A673 (cell line): ENCODE measurements at regions not wholly inside any gene's neighbourhood (a gene's known extent, or its start where the extent isn't known, plus 50 kb on each side); places are given as distances from the start of the nearest gene placed in this dataset.

Experiments used
- BruUV-seq: library from RNA; stranded (reverse); fragments of 400-500 nt; replicated peaks from 2 replicates; lab custom pipeline; 2021; lab: Mats Ljungman, UMichigan
- CTCF ChIA-PET: fragments of 300-600 bp; sonication (Branson Sonifier 250); formaldehyde crosslinking; loops from one replicate; lab custom pipeline; 2022; ENCODE audit warnings: antibody characterized with exemption; lab: Charles Lee
- POLR2A ChIA-PET: fragments of 300-600 bp; sonication (Branson Sonifier 250); formaldehyde crosslinking; loops from one replicate; lab custom pipeline; 2022; ENCODE audit warnings: antibody characterized with exemption; ENCODE audit not compliant: low non-redundant PET; lab: Charles Lee
- DNase-seq: peaks from one replicate; pipeline ENCODE4 v3.0.0-alpha.2; 2015; ENCODE audit warnings: low spot score
- H3K27ac ChIP-seq: fragments of 200-600 bp; sonication (generic); 2 replicates; pipeline ENCODE4 v1.5.1; 2016; ENCODE audit warnings: mixed run types, low read depth, mild to moderate bottlenecking, mixed read lengths, antibody characterized with exemption, low read length; ENCODE audit not compliant: poor library complexity, severe bottlenecking
- H3K27me3 ChIP-seq: fragments of 200-600 bp; sonication (generic); replicated peaks from 2 replicates; pipeline ENCODE4 v1.6.1; 2017; ENCODE audit warnings: mixed run types, low read depth, mild to moderate bottlenecking, mixed read lengths, antibody characterized with exemption, low read length; ENCODE audit not compliant: insufficient read depth, poor library complexity
- H3K36me3 ChIP-seq: fragments of 200-600 bp; sonication (generic); 2 replicates; pipeline ENCODE4 v1.6.1; 2016; ENCODE audit warnings: mixed run types, mild to moderate bottlenecking, mixed read lengths, antibody characterized with exemption, low read length; ENCODE audit not compliant: insufficient read depth, poor library complexity, severe bottlenecking
- H3K4me1 ChIP-seq: fragments of 200-600 bp; sonication (generic); 2 replicates; pipeline ENCODE4 v1.6.1; 2017; ENCODE audit warnings: mixed run types, mild to moderate bottlenecking, mixed read lengths, antibody characterized with exemption, low read length; ENCODE audit not compliant: insufficient read depth, poor library complexity, severe bottlenecking
- H3K4me3 ChIP-seq: fragments of 200-600 bp; sonication (generic); 2 replicates; pipeline ENCODE4 v1.5.1; 2016; ENCODE audit warnings: low read depth, mixed run types, mild to moderate bottlenecking, mixed read lengths, low read length; ENCODE audit not compliant: poor library complexity, severe bottlenecking
- H3K9me3 ChIP-seq: fragments of 200-600 bp; sonication (generic); 2 replicates; pipeline ENCODE4 v1.6.1; 2016; ENCODE audit warnings: mixed run types, low read depth, mild to moderate bottlenecking, mixed read lengths, antibody characterized with exemption, low read length; ENCODE audit not compliant: poor library complexity, severe bottlenecking
- EZH2 ChIP-seq: fragments of 200-600 bp; sonication (generic); IDR thresholded peaks from 2 replicates; pipeline ENCODE4 v1.6.1; 2017; ENCODE audit warnings: borderline replicate concordance, low read depth, mild to moderate bottlenecking, mixed read lengths, antibody characterized with exemption, low read length; ENCODE audit not compliant: poor library complexity, severe bottlenecking
- intact Hi-C: fragments of 100-400 bp; cut with micrococcal nuclease; formaldehyde crosslinking; loops from one replicate; pipeline ENCODE4 v1.10.0; 2022; ENCODE audit not compliant: unreplicated experiment
- TF ChIP-seq, protein P1 (sequence below): fragments of 300-800, 200-600 bp; sonication (generic); conservative IDR thresholded peaks from 2 replicates; pipeline ENCODE4 v1.5.1; 2017; ENCODE audit warnings: low read depth, mild to moderate bottlenecking, antibody characterized with exemption, low read length, moderate library complexity, mixed read lengths

DNA sequence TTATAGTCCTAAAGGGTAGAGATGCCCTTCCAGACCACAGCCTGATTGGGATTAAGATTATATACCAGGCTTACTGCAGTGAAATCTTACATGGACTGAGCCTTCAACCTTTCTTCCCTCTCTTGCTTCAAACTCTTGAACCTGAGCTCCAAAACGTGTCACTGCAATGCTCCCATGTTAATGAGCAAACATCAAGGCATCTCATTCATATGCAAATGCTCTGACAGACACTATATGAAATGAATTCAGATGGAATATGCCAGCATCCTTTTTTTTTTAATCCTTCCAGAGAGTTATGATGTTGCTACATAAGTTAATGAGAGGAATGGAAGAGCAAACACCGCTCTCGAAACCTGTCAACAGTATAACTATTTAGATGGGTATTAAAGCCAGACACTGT lies 611.9 kb upstream of the CDH11 start:
- Histone ChIP-seq H3K27me3 (no peaks in the 10 kb centered on the region), H3K4me3 (no peak overlapping the region), H3K36me3 (no peaks in the 10 kb centered on the region), H3K27ac (no peak overlapping the region), H3K4me1 (peaks cover 14% of the 10 kb centered on the region), H3K9me3 (no peaks in the 10 kb centered on the region)
- TF ChIP-seq, protein P1, sequence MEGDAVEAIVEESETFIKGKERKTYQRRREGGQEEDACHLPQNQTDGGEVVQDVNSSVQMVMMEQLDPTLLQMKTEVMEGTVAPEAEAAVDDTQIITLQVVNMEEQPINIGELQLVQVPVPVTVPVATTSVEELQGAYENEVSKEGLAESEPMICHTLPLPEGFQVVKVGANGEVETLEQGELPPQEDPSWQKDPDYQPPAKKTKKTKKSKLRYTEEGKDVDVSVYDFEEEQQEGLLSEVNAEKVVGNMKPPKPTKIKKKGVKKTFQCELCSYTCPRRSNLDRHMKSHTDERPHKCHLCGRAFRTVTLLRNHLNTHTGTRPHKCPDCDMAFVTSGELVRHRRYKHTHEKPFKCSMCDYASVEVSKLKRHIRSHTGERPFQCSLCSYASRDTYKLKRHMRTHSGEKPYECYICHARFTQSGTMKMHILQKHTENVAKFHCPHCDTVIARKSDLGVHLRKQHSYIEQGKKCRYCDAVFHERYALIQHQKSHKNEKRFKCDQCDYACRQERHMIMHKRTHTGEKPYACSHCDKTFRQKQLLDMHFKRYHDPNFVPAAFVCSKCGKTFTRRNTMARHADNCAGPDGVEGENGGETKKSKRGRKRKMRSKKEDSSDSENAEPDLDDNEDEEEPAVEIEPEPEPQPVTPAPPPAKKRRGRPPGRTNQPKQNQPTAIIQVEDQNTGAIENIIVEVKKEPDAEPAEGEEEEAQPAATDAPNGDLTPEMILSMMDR = no peak
- no peak for TF ChIP-seq EZH2
- no peak for DNase-seq
- CTCF ChIA-PET = no interaction called here
- BruUV-seq = no TSS peak
- intact Hi-C loops = no loop called here
- POLR2A ChIA-PET = no interaction called here

DNA sequence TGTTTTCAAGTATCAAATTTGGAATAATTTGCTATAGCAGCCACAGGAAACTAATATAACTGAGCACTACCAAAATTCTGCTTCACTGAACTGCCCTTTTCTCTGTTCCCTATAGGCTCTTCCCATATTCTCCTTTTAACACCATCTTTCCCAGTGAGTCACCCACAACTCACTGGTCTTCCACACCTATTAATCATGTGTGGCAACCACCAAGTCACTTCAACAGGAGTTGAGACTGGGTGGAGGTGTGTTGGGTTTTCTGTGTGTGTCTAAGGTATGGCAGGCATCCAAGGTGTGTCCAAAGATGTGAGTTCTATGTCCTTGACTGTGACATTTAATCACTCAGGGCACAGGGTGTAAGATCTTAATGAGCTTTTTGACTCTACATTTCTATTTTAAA lies 610.0 kb upstream of the CDH11 start:
- intact Hi-C loops = no loop called here

DNA sequence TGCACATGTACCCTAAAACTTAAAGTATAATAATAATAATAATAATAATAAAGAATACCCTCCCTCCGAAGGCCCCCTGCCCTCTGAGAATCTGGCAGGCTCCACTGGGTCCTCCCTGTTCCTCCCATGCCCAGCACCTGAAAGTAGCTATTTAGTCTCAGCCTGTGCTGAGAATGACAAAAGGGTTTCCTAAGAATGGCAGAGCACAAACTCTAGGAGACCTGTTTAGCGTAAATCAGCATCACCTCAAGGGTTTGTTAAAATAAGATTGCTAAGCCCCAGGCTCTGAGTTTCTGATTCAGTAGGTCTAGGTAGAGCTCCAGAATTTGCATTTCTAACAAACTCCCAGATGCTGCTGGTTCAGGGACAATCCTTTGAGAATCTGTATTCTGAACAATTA lies 606.8 kb upstream of the CDH11 start:
- no peak overlapping the region for H3K27ac ChIP-seq
- DNase-seq = no peak
- H3K4me3 ChIP-seq = no peak overlapping the region
- no peaks in the 10 kb centered on the region for H3K9me3 ChIP-seq
- no peaks in the 10 kb centered on the region for H3K27me3 ChIP-seq
- ChIA-PET POLR2A (no interaction called here), CTCF (no interaction called here)
- H3K36me3 ChIP-seq = no peaks in the 10 kb centered on the region
- BruUV-seq = no TSS peak
- H3K4me1 ChIP-seq = no peaks in the 10 kb centered on the region
- intact Hi-C loops = no loop called here
- TF ChIP-seq, protein P1 = no peak
- TF ChIP-seq EZH2 = no peak

More for the DNA sequence above, 610.0 kb upstream of the CDH11 start:
- no peak overlapping the region for H3K4me3 ChIP-seq
- no peak for DNase-seq
- H3K9me3 ChIP-seq = no peaks in the 10 kb centered on the region
- POLR2A ChIA-PET = no interaction called here
- TF ChIP-seq, protein P1 = no peak
- TF ChIP-seq EZH2 = no peak
- no peaks in the 10 kb centered on the region for H3K27me3 ChIP-seq
- no peaks in the 10 kb centered on the region for H3K36me3 ChIP-seq
- BruUV-seq = no TSS peak
- CTCF ChIA-PET = no interaction called here
- peaks cover 2% of the 10 kb centered on the region for H3K4me1 ChIP-seq
- H3K27ac ChIP-seq = no peak overlapping the region
